ENCODE measurements at regions not wholly inside any gene's neighbourhood (a gene's known extent, or its start where the extent isn't known, plus 50 kb on each side); places are given as distances from the start of the nearest gene placed in this dataset.

DNA sequence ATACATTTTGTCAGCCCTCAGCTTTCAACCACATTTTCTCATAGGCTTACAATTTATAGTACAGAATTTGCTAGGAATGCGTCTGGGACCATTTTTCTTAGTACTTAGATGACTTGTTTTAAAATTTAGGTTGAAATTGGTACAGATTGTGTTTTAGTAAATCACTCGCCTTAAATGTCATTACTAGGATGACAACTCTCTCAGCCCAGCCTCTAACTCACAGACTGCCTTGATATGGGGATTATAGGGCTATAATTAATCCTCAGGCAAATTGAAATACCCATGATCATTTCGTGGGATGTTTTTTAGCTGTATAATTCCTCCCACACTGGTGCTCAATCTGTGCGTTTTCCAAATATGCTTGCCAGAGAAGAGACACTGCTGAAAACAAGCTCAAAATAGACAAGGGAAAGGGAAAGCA is 299.7 kb upstream of the AKR1E2 start:
- Histone ChIP-seq H3K36me3 (ENCODE audit: control insufficient read depth in 2 of 2, insufficient read depth in 1 of 2, low read length in 2 of 2) (no peaks in the 10 kb centered on the region), H3K4me3 (ENCODE audit: low read depth, low read length) (no peak overlapping the region), H3K27ac (ENCODE audit: extremely low read depth, low read depth, low read length) (no peak overlapping the region), H3K9me3 (ENCODE audit: control insufficient read depth, insufficient read depth, low read depth, low read length) (no peaks in the 10 kb centered on the region), H3K4me1 (ENCODE audit: control insufficient read depth, insufficient read depth, low read length) (no peaks in the 10 kb centered on the region)
- ChIA-PET CTCF (no interaction called here), POLR2A (no interaction called here)
- no peak for TF ChIP-seq ZNF555 (tag by site-specific recombination; conservative IDR thresholded peaks at IDR 0.05)
- TF ChIP-seq ZNF600 (tag by site-specific recombination; IDR thresholded peaks at IDR 0.05): no peak
- TF ChIP-seq ZNF692 (tag by site-specific recombination; IDR thresholded peaks at IDR 0.05): no peak
- TF ChIP-seq HOXA7 (CRISPR knock-in tag; IDR thresholded peaks at IDR 0.05; ENCODE audit: borderline replicate concordance): no peak
- TF ChIP-seq, protein P1, sequence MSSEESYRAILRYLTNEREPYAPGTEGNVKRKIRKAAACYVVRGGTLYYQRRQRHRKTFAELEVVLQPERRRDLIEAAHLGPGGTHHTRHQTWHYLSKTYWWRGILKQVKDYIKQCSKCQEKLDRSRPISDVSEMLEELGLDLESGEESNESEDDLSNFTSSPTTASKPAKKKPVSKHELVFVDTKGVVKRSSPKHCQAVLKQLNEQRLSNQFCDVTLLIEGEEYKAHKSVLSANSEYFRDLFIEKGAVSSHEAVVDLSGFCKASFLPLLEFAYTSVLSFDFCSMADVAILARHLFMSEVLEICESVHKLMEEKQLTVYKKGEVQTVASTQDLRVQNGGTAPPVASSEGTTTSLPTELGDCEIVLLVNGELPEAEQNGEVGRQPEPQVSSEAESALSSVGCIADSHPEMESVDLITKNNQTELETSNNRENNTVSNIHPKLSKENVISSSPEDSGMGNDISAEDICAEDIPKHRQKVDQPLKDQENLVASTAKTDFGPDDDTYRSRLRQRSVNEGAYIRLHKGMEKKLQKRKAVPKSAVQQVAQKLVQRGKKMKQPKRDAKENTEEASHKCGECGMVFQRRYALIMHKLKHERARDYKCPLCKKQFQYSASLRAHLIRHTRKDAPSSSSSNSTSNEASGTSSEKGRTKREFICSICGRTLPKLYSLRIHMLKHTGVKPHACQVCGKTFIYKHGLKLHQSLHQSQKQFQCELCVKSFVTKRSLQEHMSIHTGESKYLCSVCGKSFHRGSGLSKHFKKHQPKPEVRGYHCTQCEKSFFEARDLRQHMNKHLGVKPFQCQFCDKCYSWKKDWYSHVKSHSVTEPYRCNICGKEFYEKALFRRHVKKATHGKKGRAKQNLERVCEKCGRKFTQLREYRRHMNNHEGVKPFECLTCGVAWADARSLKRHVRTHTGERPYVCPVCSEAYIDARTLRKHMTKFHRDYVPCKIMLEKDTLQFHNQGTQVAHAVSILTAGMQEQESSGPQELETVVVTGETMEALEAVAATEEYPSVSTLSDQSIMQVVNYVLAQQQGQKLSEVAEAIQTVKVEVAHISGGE (tag by site-specific recombination; conservative IDR thresholded peaks at IDR 0.05; ENCODE audit: low read depth): no peak
- no peak for TF ChIP-seq REPIN1 (tag by site-specific recombination; IDR thresholded peaks at IDR 0.05; ENCODE audit: low read depth)
- TF ChIP-seq ZNF791 (tag by site-specific recombination; IDR thresholded peaks at IDR 0.05): no peak
- no peak for TF ChIP-seq MEIS1 (CRISPR knock-in tag; IDR thresholded peaks at IDR 0.05; ENCODE audit: borderline replicate concordance)
- no peak for TF ChIP-seq ZNF596 (tag by site-specific recombination; IDR thresholded peaks at IDR 0.05)
- no peak for TF ChIP-seq CTCF (tag by site-specific recombination; IDR thresholded peaks at IDR 0.05)
- TF ChIP-seq, protein P2, sequence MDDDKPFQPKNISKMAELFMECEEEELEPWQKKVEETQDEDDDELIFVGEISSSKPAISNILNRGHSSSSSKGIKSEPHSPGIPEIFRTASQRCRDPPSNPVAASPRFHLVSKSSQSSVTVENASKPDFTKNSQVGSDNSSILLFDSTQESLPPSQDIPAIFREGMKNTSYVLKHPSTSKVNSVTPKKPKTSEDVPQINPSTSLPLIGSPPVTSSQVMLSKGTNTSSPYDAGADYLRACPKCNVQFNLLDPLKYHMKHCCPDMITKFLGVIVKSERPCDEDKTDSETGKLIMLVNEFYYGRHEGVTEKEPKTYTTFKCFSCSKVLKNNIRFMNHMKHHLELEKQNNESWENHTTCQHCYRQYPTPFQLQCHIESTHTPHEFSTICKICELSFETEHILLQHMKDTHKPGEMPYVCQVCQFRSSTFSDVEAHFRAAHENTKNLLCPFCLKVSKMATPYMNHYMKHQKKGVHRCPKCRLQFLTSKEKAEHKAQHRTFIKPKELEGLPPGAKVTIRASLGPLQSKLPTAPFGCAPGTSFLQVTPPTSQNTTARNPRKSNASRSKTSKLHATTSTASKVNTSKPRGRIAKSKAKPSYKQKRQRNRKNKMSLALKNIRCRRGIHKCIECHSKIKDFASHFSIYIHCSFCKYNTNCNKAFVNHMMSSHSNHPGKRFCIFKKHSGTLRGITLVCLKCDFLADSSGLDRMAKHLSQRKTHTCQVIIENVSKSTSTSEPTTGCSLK (tag by site-specific recombination; IDR thresholded peaks at IDR 0.05): no peak
- TF ChIP-seq ZNF776 (tag by site-specific recombination; IDR thresholded peaks at IDR 0.05; ENCODE audit: borderline replicate concordance): no peak
- TF ChIP-seq, protein P3, sequence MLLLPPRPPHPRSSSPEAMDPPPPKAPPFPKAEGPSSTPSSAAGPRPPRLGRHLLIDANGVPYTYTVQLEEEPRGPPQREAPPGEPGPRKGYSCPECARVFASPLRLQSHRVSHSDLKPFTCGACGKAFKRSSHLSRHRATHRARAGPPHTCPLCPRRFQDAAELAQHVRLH (tag by site-specific recombination; IDR thresholded peaks at IDR 0.05): no peak
- no peak for TF ChIP-seq HOXC10 (CRISPR knock-in tag; IDR thresholded peaks at IDR 0.05)
- no peak for TF ChIP-seq SCRT1 (tag by site-specific recombination; IDR thresholded peaks at IDR 0.05; ENCODE audit: borderline replicate concordance)
- TF ChIP-seq, protein P4, sequence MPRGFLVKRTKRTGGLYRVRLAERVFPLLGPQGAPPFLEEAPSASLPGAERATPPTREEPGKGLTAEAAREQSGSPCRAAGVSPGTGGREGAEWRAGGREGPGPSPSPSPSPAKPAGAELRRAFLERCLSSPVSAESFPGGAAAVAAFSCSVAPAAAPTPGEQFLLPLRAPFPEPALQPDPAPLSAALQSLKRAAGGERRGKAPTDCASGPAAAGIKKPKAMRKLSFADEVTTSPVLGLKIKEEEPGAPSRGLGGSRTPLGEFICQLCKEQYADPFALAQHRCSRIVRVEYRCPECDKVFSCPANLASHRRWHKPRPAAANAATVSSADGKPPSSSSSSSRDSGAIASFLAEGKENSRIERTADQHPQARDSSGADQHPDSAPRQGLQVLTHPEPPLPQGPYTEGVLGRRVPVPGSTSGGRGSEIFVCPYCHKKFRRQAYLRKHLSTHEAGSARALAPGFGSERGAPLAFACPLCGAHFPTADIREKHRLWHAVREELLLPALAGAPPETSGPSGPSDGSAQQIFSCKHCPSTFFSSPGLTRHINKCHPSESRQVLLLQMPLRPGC (tag by site-specific recombination; IDR thresholded peaks at IDR 0.05): no peak
- no peak for TF ChIP-seq ZNF184 (tag by site-specific recombination; IDR thresholded peaks at IDR 0.05)
